HG02970 (cell line): ENCODE measurements at regions not wholly inside any gene's neighbourhood (a gene's known extent, or its start where the extent isn't known, plus 50 kb on each side); places are given as distances from the start of the nearest gene placed in this dataset.
"Not testable (repeated sequence)": the region's sequence is repeated elsewhere in the genome, so short reads cannot be mapped to it uniquely, and the experiment has no call there.

Experiments used
- ATAC-seq: cut with Tn5 transposase; IDR thresholded peaks from one replicate; pipeline ENCODE4 v1.9.1; 2021; ENCODE audit warnings: mild to moderate bottlenecking, moderate library complexity, moderate number of reproducible peaks; ENCODE audit not compliant: unreplicated experiment, low FRiP score

DNA sequence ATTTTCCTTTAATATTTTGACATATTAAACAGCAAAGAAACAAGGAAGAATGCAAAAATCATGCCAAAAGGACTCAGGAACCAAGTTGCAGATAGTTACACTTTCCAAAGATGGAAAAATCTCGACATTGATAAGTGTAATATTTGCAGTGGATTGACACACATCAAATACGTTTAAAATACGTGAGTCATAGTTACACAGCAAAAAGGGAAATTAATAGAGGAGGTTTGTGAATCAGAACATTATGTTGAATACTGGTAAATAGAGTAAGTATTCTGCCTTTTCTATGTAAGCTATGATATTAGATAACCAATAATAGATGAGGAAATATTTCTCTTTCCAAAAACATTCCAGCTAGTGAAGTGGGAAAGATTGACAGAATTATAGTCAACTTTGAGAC lies 1761.3 kb upstream of the IGFBP7 start:
- no peak for ATAC-seq

- no peak for ATAC-seq
Observed at GRCh38 chr4:58849026-58849425, 1738.8 kb upstream of the IGFBP7 start.

DNA sequence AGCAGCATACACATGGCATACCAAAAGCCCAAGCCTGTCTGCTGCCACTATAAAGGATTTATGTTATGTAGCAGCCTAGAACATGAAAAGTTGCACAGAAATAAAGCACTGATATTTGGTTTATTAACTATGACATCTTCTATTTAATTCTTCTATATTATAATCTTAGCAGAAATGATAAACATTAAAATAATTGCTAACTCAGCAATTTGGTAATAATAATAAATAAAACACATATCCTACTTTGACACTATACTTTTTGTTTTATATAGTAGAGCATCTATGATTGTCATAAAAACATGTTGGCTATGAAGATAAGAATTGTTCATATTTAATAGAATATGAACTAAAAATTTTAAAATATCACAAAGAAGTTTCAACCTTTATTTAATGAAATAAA lies 1733.3 kb upstream of the IGFBP7 start:
- no peak for ATAC-seq

GRCh38 chr4:58833126-58833525 lies 1722.9 kb upstream of the IGFBP7 start:
- ATAC-seq: no peak

GRCh38 chr4:58825278-58825677 lies 1715.1 kb upstream of the IGFBP7 start:
- ATAC-seq: no peak

- not testable (repeated sequence) for ATAC-seq
Observed at GRCh38 chr4:58818560-58818959, 1708.4 kb upstream of the IGFBP7 start.

GRCh38 chr4:58809948-58810347 lies 1699.8 kb upstream of the IGFBP7 start:
- no peak for ATAC-seq

DNA sequence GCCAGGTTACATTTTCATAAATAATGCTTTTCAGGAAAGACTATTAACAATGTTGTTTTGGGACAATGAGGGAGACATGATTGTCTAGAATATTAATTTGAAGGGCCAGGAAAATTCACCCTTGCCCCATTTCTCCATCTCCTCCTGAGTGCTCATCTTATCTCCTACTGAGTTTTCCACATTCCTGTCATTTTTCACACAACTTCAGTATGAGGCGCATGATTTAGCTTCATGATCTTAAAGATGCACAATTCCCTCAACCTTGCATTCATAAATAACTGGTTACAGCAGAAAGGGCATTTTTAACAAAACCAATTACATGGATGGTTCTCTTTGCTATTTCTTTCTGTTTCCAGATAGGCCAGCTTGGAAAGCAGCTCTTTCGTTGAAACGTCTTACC lies 1699.2 kb upstream of the IGFBP7 start:
- ATAC-seq: no peak

DNA sequence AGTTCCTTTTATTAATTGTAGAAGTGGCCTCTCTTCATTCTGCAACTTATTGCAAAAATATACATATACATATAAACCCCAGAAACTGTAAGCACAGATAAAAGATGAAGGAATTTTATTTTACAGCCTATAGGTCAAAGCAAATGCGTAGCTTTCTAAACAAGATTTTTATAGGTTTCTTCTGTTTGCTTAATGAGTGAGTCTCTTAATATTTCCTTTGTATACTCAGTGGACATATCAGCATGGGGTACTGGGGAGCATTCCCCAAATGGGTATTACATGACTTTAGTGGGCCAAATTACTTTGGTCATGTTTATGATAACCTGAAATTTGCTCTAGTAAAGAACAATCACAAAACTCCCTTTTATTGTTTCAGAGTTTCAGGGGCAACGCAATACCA lies 1698.6 kb upstream of the IGFBP7 start:
- no peak for ATAC-seq

- no peak for ATAC-seq
Observed at GRCh38 chr4:58807843-58808615, 1697.8 kb upstream of the IGFBP7 start.

DNA sequence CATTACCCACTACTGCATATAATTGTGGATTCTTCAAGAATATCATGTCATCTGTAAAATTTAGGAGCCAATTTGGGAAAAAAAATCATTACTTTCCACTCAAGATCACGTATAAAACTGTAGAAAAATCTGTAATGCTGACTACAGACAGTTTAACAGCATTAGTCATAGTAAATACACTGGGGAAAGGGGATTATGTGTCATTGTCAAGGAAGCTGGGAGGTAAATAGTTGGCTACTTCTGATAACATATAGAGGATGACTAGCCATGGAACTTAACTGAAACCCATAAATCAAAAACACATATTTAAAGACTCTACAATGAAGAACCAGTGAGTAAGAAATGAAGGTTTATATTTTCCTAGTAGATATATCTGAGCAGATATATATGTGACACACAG lies 1666.4 kb upstream of the IGFBP7 start:
- no peak for ATAC-seq

GRCh38 chr4:58767598-58767997 lies 1657.4 kb upstream of the IGFBP7 start:
- ATAC-seq: no peak

- no peak for ATAC-seq
Observed at GRCh38 chr4:58766763-58767162, 1656.6 kb upstream of the IGFBP7 start.

GRCh38 chr4:58761563-58761962 lies 1651.4 kb upstream of the IGFBP7 start:
- ATAC-seq: no peak

DNA sequence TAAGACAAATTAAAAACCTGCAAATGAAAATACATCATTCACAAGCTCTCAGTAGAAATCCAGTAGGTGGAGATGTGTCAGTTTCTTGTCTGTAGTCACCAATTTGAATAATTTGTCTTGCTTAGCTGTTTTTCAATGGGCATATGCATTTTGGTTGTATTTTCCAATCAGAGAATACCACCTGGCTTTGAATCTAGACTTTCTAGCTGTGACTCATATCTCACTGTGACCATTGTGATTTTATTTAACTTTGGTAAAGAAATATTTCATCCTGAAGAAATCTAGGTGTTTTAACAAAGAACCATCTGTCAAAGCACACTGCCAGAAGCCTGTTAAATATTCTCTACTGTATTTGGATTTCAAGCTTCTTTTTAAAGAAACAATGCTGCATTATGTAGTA lies 1650.6 kb upstream of the IGFBP7 start:
- no peak for ATAC-seq

DNA sequence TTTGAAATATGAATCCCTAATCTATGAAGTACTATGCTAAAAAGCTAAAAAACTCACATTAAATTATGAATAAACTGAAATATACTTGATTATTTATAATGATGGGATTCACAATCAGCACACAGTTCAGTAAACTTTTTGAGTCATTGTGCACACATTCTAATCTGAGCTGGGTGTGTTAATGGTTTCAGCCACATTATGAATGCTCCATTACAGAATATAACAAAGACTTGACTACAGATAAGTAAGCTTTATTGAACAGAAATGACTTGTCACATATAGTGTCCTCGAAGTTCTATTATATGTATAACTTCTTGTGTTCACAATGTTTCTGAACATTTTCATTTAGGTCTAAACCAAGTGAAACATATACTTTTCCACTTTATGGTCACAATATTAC lies 1649.9 kb upstream of the IGFBP7 start:
- no peak for ATAC-seq

- no peak for ATAC-seq
Observed at GRCh38 chr4:58749206-58749605, 1639.0 kb upstream of the IGFBP7 start.

- ATAC-seq: no peak
Observed at GRCh38 chr4:58740897-58741296, 1630.7 kb upstream of the IGFBP7 start.

DNA sequence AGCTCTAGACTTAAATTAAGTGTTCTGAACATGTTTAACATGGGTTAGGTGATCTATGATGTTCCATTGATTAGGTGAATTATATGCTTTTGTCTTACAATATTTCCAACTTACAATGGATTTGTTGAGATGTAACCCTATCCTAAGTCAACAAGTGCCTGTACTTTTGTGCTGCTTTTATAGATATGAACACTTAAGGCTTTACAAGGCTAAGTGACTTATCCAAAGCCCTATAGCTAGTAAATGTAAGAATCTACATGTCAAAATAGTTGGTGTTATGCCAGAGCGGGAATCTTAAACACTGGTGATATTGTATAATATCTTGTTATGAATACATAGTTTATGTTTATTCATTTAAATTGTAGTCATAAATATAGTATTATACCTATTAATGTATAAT lies 1629.1 kb upstream of the IGFBP7 start:
- no peak for ATAC-seq

DNA sequence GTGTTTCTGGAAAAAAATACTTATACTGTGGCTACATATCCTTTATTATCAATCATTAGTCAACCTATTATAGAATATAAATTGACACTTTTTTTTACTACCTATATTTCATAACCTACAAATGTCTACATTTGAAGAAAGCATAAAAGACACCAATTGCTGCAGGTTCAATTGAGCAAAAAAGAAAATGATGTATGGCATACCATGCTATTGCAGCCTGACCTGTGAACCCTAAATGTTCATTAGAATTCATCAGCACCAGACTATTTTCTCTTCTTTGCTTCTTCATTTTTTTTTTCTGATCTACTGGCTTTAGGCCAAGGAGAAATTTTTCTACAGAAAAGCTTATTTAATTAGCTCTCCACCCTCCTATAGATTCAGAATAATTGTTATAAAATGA lies 1628.2 kb upstream of the IGFBP7 start:
- no peak for ATAC-seq

DNA sequence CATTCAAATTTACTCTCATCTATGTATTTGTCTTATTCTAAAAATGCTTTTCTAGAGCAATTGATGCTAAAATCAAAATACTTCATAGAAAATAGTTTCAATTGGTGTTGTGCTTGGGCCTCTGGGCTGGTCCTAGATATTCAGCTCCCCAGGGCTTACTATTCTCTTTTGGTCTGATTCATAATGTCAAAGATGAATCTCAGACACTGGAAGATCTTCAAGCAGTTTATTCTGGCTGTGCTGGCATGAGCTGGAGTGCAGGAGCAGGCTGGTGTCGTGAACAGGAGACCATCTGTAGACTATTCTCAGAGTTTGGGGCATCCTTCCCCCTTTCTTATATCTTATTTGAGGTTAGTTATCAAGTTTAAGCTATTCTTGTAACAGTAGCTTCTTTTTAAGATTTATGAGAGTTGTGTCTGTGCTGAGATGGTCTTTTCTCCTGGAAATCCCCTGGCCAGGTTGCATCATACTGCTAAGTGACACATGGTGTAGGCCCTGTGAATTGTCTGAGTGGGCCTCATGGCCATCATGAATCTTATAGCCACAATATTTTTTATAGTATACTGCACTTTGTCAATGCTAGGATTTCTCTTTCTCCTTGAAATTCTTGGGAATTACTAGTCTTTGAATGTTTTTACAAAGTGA lies 1624.0 kb upstream of the IGFBP7 start:
- ATAC-seq: no peak

- no peak for ATAC-seq
Observed at GRCh38 chr4:58732973-58733372, 1622.8 kb upstream of the IGFBP7 start.
